Esophagus muscularis mucosa (tissue), 4 donors: ENCODE measurements at regions not wholly inside any gene's neighbourhood (a gene's known extent, or its start where the extent isn't known, plus 50 kb on each side); places are given as distances from the start of the nearest gene placed in this dataset.
A peak's percentile ranks its signal among the peaks of the same experiment; 100 is the strongest.
"Not testable (repeated sequence)": the region's sequence is repeated elsewhere in the genome, so short reads cannot be mapped to it uniquely, and the experiment has no call there.

ENCODE experiments used
- DNase-seq: peaks from one replicate; pipeline ENCODE4 v3.0.0-alpha.2; 2017; ENCODE audit errors: extremely low spot score
- H3K27ac ChIP-seq, 4 donors: fragments of 200-600 bp; sonication (generic); replicated peaks in 1 of 4; 1 replicate in 3 of 4; 2 replicates in 1 of 4; pipeline ENCODE4 v1.5.1; 2016 to 2019; ENCODE audit warnings: mild to moderate bottlenecking in 1 of 4
- H3K27me3 ChIP-seq, 4 donors: fragments of 200-600 bp; sonication (generic); one replicate each; pipeline versions ENCODE4 v1.5.1 to v1.6.0; 2016 to 2019
- H3K36me3 ChIP-seq, 4 donors: fragments of 200-600 bp; sonication (generic); one replicate each; pipeline ENCODE4 v1.5.1; 2016 to 2019
- H3K4me1 ChIP-seq, 4 donors: fragments of 200-600 bp; sonication (generic); one replicate each; pipeline ENCODE4 v1.5.1; 2016 to 2019
- H3K4me3 ChIP-seq, 4 donors: fragments of 200-600 bp; sonication (generic); 1 replicate in 2 of 4; 2 replicates in 2 of 4; pipeline ENCODE4 v1.5.1; 2016 to 2019; ENCODE audit warnings: mild to moderate bottlenecking in 4 of 4, moderate library complexity in 1 of 4
- H3K9me3 ChIP-seq, 4 donors: fragments of 200-600 bp; sonication (generic); 1 replicate in 3 of 4; 2 replicates in 1 of 4; pipeline ENCODE4 v1.5.1; 2016 to 2019
- CTCF ChIP-seq, 3 experiments: fragments of 200-600 bp in 2 of 3; fragments of 450-650 bp in 1 of 3; sonication (generic) in 2 of 3; IDR thresholded peaks; one replicate each; pipeline ENCODE4 v1.5.1; 2017 to 2019; ENCODE audit warnings: antibody characterized with exemption in 3 of 3, mild to moderate bottlenecking in 2 of 3, moderate library complexity in 1 of 3
- EP300 ChIP-seq: sonication (generic); formaldehyde crosslinking; IDR thresholded peaks from one replicate; pipeline ENCODE4 v1.6.1; 2017; ENCODE audit warnings: antibody characterized with exemption
- POLR2A ChIP-seq: fragments of 450-650 bp; IDR thresholded peaks from one replicate; pipeline ENCODE4 v1.6.1; 2017; ENCODE audit warnings: antibody characterized with exemption, moderate library complexity, mild to moderate bottlenecking, low read depth
- POLR2AphosphoS5 ChIP-seq, 2 donors: sonication (generic); formaldehyde crosslinking; IDR thresholded peaks; one replicate each; pipeline ENCODE4 v1.6.1; 2017; ENCODE audit warnings: antibody characterized with exemption in 2 of 2
- WGBS: methylation state at CpG from one replicate; pipeline ENCODE4 v1.1.5; 2018; 5-methylcytosine and 5-hydroxymethylcytosine counted together
- intact Hi-C: fragments of 100-400 bp; cut with DNase I; formaldehyde crosslinking; loops from one replicate; pipeline ENCODE4 v1.15.1; 2023

DNA sequence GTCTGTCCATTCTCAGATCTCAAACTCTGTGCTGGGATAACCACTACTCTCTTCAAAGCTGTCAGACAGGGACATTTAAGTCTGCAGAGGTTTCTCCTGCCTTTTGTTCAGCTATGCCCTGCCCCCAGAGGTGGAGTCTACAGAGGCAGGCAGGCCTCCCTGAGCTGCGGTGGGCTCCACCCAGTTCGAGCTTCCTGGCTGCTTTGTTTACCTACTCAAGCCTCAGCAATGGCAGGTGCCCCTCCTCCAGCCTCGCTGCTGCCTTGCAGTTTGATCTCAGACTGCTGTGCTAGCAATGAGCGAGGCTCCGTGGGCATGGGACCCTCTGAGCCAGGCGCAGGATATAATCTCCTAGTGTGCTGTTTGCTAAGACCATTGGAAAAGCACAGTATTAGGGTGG, 53.1 kb upstream of the HUNK start:
- H3K4me3 ChIP-seq, H3K36me3 ChIP-seq: not testable (repeated sequence)

DNA sequence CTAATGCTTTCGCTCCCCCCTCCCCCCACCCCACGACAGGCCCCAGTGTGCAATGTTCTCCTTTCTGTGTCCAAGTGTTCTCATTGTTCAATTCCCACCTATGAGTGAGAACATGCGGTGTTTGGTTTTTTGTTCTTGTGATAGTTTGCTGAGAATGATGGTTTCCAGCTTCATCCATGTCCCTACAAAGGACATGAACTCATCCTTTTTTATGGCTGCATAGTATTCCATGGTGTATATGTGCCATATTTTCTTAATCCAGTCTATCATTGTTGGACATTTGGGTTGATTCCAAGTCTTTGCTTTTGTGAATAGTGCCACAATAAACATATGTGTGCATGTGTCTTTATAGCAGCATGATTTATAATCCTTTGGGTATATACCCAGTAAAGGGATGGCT, 58.5 kb upstream of the HUNK start:
- H3K27ac ChIP-seq, H3K4me3 ChIP-seq, DNase-seq, intact Hi-C loops, H3K9me3 ChIP-seq, H3K36me3 ChIP-seq, H3K27me3 ChIP-seq, H3K4me1 ChIP-seq: not testable (repeated sequence)
- 93% methylated on average over 3 of the region's 3 CpGs for WGBS

More for the DNA sequence above, 53.1 kb upstream of the HUNK start:
- intact Hi-C loops, H3K9me3 ChIP-seq, H3K27ac ChIP-seq, H3K4me1 ChIP-seq, H3K27me3 ChIP-seq, DNase-seq: not testable (repeated sequence)
- WGBS = 84% methylated on average over 6 of the region's 6 CpGs

DNA sequence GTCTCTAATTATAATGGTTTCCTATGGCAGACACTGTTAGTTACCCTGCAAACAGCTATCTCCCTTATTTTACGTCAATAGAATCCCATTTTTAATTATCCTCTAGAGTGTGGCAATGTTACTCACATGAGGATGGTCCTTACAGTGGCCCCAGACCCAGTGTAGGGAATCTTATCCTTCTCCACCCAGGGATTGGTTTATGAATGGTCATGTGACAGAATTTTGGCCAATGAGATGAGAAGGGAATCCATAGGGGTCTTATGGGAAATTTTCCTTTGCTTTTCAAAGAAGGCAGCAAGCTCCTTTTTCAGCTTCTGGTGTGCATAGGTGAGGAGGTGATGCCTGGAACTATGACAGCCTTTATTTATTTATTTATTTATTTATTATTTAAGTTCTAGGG, 59.0 kb upstream of the HUNK start:
- H3K9me3 ChIP-seq = no peaks in the 10 kb centered on the region
- H3K4me3 ChIP-seq = no peak overlapping the region
- no peaks in the 10 kb centered on the region for H3K36me3 ChIP-seq
- H3K27ac ChIP-seq = no peak overlapping the region
- 91% methylated on average over 1 of the region's 1 CpG for WGBS
- TF ChIP-seq POLR2A (no peak), POLR2AphosphoS5 (IDR thresholded peaks at IDR 0.05) (no peak), EP300 (no peak), CTCF (IDR thresholded peaks at IDR 0.05) (no peak)
- intact Hi-C loops = no loop called here
- no peaks in the 10 kb centered on the region for H3K4me1 ChIP-seq
- DNase-seq = peak; percentile 47
- H3K27me3 ChIP-seq = no peaks in the 10 kb centered on the region

DNA sequence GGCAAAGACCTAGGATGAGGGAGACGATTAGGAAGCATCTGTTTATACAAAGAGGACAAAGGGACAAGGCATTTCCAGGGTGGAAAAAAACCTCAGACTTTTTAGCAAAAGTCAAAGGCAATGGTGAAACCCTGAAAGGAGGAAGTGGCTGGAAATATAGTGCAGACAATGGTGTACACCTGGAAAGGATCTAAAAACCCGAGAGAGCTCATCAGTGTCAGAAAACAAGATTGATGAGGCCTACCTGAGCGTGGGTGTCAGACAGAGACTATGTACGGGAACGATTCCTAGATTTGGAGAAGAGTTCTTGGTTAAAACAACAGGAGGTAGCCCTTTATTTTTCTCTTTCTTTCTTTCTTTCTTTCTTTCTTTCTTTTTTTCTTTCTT, 68.8 kb upstream of the HUNK start:
- peaks cover 0 to 29% (median 0%) of the 10 kb centered on the region in 4 donors for H3K27me3 ChIP-seq

DNA sequence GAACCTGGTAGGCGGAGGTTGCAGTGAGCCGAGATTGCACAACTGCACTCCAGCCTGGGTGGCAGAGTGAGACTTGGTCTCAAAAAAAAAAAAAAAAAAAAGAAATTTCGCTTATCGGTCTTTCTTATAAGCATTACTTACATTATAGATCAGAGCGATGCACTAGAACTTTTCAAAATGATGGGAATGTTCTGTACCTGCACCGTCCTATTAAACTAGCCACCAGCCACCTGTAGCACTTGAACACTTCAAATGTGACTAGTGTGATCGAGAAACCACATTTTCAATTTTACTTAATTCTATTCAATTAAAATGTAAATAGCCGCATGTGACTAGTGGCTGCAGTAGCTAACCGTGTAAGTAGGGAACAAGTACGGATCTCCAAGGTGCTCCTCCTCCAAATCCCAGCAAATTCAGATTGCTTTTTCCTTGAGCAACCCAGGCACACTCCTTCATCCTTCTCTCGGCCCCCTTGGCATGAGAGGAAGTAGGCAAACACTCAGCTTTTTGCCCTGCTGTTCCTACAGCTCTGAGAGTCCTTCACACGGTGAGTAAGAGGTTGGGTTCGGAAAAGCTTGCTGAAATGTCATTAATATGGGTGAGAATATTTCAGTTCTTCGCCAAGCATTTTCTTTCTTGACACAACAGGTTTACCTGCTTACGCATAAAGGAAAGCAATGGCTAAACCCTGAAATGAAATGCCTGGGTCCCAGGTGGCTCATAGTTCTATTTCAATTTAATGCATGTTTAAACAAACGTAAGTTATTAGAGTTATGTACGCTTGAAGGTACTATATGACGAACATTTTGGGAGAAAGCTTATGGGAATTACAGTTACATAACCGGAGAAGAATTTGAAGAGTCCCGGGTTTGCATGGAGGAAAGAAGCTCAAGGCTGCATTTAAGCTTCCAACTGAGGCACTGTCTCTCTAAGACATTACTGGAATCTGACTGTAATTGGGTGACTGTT, 69.5 kb upstream of the HUNK start:
- intact Hi-C loops = no loop called here
- TF ChIP-seq POLR2AphosphoS5 (IDR thresholded peaks at IDR 0.05) (no peak), CTCF (IDR thresholded peaks at IDR 0.05) (no peak), POLR2A (no peak), EP300 (no peak)
- H3K27me3 ChIP-seq = peaks cover 0 to 29% (median 0%) of the 10 kb centered on the region in 4 donors

More for the DNA sequence above, 68.8 kb upstream of the HUNK start:
- DNase-seq = no peak
- no peak overlapping the region for H3K27ac ChIP-seq
- intact Hi-C loops = no loop called here
- no peaks in the 10 kb centered on the region for H3K36me3 ChIP-seq
- no peak for TF ChIP-seq EP300
- no peak for TF ChIP-seq CTCF (IDR thresholded peaks at IDR 0.05)
- no peak for TF ChIP-seq POLR2AphosphoS5 (IDR thresholded peaks at IDR 0.05)
- no peak for TF ChIP-seq POLR2A
- no peaks in the 10 kb centered on the region for H3K4me1 ChIP-seq
- H3K4me3 ChIP-seq = no peak overlapping the region
- no peaks in the 10 kb centered on the region for H3K9me3 ChIP-seq
- WGBS = 32% methylated on average over 5 of the region's 5 CpGs

More for the DNA sequence above, 69.5 kb upstream of the HUNK start:
- peak; percentile 45 for DNase-seq
- Histone ChIP-seq H3K27ac (no peak overlapping the region), H3K4me3 (no peak overlapping the region), H3K9me3 (no peaks in the 10 kb centered on the region), H3K4me1 (no peaks in the 10 kb centered on the region), H3K36me3 (no peaks in the 10 kb centered on the region)
- WGBS = 80% methylated on average over 20 of the region's 20 CpGs
